Stimulated activated CD4-positive, alpha-beta T cell treated with anti-CD3 and anti-CD28 coated beads, TNF-alpha, amount 100 ng/mL, for 1 hour (primary cell): ENCODE measurements at regions not wholly inside any gene's neighbourhood (a gene's known extent, or its start where the extent isn't known, plus 50 kb on each side); places are given as distances from the start of the nearest gene placed in this dataset.

ENCODE experiments used
- DNase-seq, 3 donors: peaks; one replicate each; pipeline ENCODE4 v3.0.0-alpha.2; 2020; ENCODE audit warnings: low read depth in 3 of 3, low spot score in 1 of 3

DNA sequence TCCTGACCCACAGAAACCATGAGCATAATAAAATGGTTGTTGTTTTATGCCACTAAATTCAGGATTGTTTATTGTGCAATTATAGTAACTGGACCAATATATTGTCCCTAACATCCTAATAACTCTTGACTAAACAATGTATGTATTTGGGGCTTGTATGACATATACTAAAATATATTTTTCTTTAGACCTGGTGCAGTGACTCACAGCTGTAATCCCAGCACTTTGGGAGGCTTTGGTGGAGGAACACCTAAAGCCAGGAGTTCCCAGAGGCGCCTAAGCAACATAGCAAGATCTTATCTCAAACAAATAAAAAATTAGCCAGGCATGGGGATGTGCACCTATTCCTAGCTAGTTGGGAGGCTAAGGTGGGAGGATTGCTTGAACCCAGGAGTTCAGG is 180.4 kb downstream of the SUCNR1 start:
- no peak for DNase-seq

DNA sequence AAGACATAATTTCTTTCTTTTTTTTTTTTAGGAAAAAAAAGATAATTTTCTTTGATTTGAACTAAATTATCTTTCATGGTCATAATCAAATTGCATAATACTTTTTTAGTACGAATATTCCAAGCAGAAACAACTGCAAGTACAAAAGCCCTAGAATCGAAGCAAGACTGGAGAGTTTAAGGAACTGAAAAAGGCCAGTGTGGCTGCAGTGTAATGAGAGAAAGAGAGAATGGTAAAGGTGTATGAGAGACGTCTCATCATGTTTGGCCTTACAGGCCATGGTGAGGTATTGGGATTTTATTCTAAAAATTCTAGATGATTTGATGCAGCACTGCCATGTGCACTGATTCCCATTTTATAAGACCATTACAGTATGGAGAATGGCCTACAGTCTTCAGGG is 180.9 kb downstream of the SUCNR1 start:
- no peak for DNase-seq

GRCh38 chr3:152056073-152056472 is 182.6 kb downstream of the SUCNR1 start:
- no peak for DNase-seq

GRCh38 chr3:152056481-152056880 is 183.0 kb downstream of the SUCNR1 start:
- DNase-seq: no peak

- DNase-seq: no peak
Measured at GRCh38 chr3:152056987-152057386, 183.5 kb downstream of the SUCNR1 start.

DNA sequence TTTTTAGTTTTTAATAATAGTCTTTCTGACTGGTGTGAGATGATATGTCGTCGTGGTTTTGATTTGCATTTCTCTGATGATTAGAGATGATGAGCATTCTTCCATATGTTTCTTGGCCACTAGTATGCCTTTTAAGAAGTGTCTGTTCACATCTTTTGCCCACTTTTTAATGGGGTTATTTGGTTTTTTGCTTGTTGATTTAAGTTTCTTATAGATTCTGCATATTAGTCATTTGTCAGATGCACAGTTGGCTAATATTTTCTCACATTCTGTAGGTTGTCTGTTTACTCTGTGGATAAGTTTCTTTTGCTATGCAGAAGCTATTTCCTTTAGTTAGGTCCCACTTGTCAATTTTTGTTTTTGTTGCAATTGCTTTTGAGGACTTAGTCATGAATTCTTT is 185.4 kb downstream of the SUCNR1 start:
- DNase-seq: no peak

DNA sequence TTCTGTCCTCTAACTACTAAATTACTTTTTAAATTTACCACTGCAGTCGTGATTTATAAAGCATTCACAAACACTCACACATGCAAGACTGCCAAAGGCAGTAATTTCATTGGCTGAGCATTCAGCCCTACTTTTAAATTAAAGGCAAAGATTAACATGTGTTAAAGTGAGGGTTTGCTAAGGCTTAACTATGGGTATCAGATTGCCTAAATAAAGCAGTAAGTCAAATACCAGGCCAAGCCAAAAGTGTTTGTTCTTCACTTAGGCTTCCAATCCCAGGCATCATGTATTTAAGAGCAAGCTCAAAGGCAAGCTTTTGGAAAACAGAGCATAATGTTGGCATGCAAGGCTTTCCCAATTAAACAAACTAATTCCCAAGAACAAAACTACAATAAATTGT is 187.3 kb downstream of the SUCNR1 start:
- no peak for DNase-seq

DNA sequence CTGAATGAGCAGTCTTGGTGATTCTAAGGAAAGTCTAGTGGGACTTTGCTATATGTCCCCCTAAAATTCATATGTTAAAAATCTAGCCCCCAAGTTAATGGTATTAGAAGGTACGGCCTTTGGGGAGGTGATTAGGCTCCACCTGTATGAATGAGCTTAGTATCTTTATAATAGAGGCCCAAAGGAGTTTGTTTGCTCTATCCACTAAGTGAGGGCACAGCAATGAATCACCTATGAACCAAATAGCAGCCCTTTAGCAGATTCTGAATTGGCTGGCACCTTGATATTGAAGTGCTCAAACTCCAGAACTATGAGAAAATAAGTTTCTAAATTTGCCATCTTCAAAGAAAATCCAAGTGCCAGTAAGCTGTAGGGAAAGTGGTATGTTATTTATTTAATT is 187.9 kb downstream of the SUCNR1 start:
- DNase-seq: no peak

DNA sequence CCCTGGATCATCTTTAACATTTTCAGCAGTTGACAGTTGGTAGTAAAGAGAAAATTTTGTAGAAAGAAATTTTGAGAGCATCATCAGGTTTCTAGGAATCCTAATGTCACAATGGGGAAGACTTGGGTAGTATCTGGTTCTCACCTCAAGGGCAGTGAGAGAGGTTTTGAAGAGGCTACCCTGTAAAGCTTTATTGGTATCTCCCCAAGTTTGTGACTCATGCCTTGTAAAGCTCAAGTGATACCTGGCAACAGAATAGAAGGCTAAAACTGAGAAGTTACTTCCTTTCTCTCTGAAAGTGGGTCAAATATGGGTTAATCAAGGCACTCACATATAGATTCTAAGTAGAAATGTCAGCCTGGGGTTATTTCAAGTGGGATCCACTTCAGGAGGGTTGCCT is 196.4 kb downstream of the SUCNR1 start:
- DNase-seq: no peak

GRCh38 chr3:152071315-152071714 is 197.4 kb upstream of the MBNL1 start:
- DNase-seq: no peak

- DNase-seq: no peak
Measured at GRCh38 chr3:152071924-152072323, 196.8 kb upstream of the MBNL1 start.

DNA sequence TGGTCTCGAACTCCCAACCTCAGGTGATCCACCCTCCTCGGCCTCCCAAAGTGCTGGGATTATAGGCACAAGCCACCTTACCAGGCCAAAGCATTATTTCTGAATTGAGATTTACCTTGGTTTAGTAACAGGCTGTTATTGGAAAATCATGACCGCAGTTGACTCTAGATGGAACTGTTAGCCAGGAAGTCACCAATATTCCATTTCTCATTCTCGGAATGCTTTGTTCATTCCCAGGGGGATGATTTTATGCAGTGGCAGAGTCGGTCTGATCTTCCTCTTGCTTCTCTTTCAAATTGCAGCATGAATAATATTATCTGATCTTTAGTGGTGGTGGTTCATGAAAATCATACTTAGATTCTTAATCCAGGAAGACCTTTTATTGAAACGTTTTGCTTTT is 195.5 kb upstream of the MBNL1 start:
- no peak for DNase-seq

- no peak for DNase-seq
Measured at GRCh38 chr3:152076148-152076547, 192.6 kb upstream of the MBNL1 start.

DNA sequence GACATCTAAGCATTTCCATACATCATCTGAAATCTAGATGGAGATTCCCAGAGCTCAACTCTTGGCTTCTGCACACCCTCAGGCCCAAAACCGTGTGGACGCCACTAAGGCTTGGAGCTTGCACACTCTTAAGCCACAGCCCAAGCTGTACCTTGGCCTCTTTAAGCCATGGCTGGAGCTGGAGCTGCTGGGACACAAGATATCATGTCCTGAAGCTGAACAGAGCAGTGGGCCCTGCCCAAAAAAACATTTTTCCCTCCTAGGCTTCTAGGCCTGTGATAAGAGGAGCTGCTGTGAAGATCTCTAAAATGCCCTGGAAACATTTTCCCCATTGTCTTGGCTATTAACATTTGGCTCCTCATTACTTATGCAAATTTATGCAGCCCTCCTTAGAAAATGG is 188.7 kb upstream of the MBNL1 start:
- no peak for DNase-seq

DNA sequence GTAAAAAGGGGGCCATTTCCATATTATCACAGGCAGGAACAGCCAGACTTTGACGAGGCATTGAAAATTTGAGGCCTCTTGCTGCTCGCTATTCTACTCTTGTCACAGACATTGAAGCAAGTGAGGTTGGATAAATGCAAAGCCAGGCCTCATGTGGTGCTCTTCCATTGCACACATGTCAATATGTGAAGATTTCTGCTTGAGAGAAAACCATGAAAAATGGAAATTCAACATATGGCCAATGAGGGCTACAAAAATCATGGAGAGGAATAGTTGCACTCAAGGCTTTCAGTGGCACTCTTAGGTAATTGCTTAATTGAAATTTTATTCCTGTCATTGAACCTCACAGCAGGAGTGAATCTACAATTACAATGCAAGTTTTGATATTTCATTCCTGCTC is 185.6 kb upstream of the MBNL1 start:
- DNase-seq: no peak

DNA sequence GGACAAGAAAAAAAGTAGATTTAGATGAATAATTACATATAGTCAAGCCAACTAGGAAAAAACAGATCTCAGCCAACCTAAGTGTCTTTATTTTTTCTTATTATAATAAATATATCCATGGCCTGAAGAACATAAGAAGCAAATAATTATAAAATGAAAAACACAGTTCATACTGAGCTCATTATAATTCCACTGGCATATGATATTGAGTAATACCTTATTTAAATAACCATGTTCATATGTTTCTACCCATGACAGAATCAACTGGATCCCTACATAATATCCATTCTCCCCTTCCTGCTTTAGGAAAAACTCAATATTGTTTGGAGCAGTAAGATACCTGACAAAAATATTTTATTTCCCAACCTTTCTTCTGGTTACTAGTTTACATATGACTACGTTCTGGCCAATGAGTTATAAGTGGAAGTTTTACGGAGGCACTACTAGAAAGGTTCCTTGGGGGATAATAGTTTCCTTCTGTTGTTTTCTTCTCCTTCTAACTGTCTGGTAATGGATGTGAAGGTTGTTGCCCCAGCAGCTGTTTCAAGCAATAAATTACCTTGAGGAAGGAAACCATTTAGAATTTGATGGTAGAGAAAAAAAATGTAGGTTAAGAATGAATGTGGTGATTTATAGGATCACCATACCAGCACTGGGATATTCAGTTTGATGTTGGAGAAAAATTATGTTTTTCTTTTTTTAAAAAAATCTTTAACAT is 184.1 kb upstream of the MBNL1 start:
- DNase-seq: no peak

DNA sequence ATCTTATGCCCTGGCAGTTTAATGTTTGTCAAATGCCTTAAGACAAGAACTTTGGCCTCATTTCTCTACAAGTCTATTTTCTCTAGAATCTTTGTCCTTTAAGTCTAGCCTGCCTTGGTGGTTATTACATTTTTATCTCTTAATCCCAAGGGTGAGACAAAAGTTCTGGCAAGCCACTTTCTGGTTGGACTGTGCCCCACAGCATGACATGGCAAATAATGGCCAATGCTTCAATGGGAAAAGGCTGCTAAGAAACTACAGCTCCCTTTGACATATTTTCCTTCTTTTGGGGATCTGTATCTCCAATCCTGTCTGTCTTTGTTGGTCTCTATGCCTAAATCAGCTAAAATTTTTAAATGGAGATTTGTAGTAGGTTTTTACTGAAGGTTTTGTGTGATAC is 181.6 kb upstream of the MBNL1 start:
- no peak for DNase-seq

- DNase-seq: no peak
Measured at GRCh38 chr3:152089528-152089927, 179.2 kb upstream of the MBNL1 start.

DNA sequence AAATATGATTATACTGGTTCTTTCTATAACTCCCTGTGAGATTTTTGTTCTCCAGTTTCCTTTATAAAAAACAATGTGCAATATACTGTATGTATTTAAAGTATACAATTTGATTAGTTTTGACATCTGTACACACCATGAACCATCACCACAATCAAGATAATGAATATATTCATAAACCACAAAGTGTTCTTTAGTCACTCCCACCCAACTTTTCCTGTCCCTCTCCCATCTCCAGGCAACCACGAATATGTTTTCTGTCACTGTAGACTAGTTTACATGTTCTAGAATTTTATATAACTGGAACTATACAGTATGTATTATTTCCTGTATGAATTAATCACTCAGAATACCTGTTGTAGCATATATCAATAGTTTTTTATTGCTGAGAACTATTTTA is 177.0 kb upstream of the MBNL1 start:
- DNase-seq: no peak

DNA sequence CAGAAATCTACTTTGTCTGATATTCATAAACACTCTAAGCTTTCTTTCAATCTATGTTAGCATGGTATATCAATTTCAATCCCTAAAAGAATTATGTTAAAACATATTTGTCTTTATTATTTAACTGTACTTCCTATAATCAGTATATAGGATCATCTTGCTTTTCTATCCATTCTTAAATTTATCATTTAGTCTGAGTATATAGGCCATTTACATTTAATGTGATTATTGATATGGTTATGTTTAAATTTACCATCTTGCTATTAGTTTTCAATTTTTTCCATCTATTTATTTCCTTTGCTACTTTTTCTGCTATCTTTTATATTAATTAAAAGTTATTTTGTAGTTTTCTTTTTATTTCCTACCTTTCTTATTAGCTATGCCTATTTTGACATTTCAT is 174.8 kb upstream of the MBNL1 start:
- no peak for DNase-seq

DNA sequence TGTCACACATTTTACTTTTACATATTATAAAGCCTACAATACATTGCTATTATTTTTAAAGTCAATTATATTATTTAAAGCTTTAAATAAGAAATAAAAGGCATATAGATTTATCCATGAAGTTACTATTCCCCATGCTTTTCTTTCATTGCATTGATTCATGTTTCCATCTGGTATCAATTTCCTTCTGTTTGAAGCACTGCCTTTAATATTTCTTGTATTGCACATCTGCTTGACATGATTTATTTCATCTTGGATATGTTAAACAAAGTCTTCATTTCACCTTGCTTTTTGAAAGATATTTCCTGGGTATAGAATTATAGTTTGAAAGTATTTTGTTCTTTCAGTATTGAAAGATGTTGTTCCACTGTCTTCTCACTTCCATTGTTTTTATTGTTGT is 174.3 kb upstream of the MBNL1 start:
- no peak for DNase-seq

DNA sequence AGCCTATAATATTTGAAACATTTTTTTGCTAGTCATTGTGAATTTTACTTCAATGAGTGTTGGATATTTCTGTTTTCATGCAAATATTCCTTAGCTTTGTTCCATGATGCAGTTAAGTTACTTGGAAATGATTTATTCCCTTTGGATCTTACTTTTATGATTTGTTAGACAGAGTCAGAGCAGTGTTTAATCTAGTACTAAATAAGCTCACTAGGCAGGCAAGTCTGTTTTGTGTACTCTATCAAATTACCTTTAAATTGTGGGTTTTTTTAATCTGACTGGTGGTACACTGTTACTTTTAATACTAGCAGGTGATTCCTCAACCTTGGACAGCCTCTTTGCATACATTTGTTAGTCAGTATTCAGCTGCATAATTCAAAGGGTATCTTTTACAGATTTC is 173.3 kb upstream of the MBNL1 start:
- no peak for DNase-seq

GRCh38 chr3:152096280-152096906 is 172.3 kb upstream of the MBNL1 start:
- DNase-seq: no peak
